SU-DHL-6 (cell line): ENCODE measurements at regions not wholly inside any gene's neighbourhood (a gene's known extent, or its start where the extent isn't known, plus 50 kb on each side); places are given as distances from the start of the nearest gene placed in this dataset.

ENCODE experiments used
- EZH2phosphoT487 ChIP-seq: fragments of 200-600 bp; sonication (generic), shearing (Covaris generic); conservative IDR thresholded peaks from 2 replicates; pipeline ENCODE4 v1.6.1; 2018; ENCODE audit warnings: mild to moderate bottlenecking, antibody characterized with exemption, low read length, moderate library complexity, mixed read lengths
- TF ChIP-seq, protein P1 (sequence below): fragments of 200-600 bp; sonication (generic); IDR thresholded peaks from one replicate; pipeline ENCODE4 v1.5.1; 2017; ENCODE audit warnings: antibody characterized with exemption, mild to moderate bottlenecking, low read length, moderate library complexity; ENCODE audit not compliant: insufficient read depth, poor library complexity, severe bottlenecking

DNA sequence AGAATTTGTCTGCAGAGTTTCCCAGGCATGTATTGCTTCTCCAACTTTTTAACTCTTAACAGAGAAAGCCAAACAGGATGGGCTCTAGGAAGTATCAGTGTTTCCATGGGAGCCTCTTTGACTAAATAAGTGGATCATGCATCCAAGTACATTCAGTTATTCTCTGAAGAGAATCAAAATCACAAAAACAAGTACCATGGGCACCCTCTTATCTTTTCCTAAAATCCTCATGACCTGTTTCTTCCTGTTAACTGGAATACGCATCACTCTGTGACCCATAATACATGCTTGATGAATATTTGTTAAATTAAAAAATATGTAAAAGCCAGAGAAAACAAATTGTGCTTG, 186.9 kb upstream of the MGMT start:
- TF ChIP-seq, protein P1, sequence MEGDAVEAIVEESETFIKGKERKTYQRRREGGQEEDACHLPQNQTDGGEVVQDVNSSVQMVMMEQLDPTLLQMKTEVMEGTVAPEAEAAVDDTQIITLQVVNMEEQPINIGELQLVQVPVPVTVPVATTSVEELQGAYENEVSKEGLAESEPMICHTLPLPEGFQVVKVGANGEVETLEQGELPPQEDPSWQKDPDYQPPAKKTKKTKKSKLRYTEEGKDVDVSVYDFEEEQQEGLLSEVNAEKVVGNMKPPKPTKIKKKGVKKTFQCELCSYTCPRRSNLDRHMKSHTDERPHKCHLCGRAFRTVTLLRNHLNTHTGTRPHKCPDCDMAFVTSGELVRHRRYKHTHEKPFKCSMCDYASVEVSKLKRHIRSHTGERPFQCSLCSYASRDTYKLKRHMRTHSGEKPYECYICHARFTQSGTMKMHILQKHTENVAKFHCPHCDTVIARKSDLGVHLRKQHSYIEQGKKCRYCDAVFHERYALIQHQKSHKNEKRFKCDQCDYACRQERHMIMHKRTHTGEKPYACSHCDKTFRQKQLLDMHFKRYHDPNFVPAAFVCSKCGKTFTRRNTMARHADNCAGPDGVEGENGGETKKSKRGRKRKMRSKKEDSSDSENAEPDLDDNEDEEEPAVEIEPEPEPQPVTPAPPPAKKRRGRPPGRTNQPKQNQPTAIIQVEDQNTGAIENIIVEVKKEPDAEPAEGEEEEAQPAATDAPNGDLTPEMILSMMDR = no peak
- TF ChIP-seq EZH2phosphoT487 = no peak
